Esophagus muscularis mucosa (tissue), 3 donors: ENCODE measurements at regions not wholly inside any gene's neighbourhood (a gene's known extent, or its start where the extent isn't known, plus 50 kb on each side); places are given as distances from the start of the nearest gene placed in this dataset.

Source experiments
- POLR2A ChIP-seq: fragments of 450-650 bp; IDR thresholded peaks from one replicate; pipeline ENCODE4 v1.6.1; 2017; ENCODE audit warnings: antibody characterized with exemption, moderate library complexity, mild to moderate bottlenecking, low read depth
- TF ChIP-seq, protein P1 (sequence below), 3 experiments: fragments of 200-600 bp in 2 of 3; fragments of 450-650 bp in 1 of 3; sonication (generic) in 2 of 3; IDR thresholded peaks; one replicate each; pipeline ENCODE4 v1.5.1; 2017 to 2019; ENCODE audit warnings: antibody characterized with exemption in 3 of 3, mild to moderate bottlenecking in 2 of 3, moderate library complexity in 1 of 3

DNA sequence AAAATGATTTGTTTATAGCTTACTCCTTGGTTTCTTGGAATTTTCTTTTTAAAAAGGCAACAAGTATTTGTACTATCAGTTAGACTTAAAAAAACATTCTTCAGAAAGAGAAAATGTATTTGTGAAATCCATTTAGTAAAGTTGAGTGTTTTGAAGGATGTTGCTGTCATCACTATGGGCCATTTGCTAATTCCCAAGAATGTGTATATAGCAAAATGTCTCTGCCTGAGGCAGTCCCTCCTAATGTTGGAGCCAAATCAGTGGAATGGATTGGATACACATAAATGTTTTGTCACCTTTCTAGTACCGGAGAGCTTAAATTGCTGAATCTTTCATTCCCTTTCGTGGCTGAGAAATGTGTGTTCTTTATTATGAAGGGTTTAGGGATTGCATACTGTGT, 890.2 kb upstream of the ZEB2 start:
- TF ChIP-seq, protein P1, sequence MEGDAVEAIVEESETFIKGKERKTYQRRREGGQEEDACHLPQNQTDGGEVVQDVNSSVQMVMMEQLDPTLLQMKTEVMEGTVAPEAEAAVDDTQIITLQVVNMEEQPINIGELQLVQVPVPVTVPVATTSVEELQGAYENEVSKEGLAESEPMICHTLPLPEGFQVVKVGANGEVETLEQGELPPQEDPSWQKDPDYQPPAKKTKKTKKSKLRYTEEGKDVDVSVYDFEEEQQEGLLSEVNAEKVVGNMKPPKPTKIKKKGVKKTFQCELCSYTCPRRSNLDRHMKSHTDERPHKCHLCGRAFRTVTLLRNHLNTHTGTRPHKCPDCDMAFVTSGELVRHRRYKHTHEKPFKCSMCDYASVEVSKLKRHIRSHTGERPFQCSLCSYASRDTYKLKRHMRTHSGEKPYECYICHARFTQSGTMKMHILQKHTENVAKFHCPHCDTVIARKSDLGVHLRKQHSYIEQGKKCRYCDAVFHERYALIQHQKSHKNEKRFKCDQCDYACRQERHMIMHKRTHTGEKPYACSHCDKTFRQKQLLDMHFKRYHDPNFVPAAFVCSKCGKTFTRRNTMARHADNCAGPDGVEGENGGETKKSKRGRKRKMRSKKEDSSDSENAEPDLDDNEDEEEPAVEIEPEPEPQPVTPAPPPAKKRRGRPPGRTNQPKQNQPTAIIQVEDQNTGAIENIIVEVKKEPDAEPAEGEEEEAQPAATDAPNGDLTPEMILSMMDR (IDR thresholded peaks at IDR 0.05) = no peak
- TF ChIP-seq POLR2A = no peak
